Ovary (tissue), 7 donors: ENCODE measurements at regions not wholly inside any gene's neighbourhood (a gene's known extent, or its start where the extent isn't known, plus 50 kb on each side); places are given as distances from the start of the nearest gene placed in this dataset.

Experiments
- DNase-seq, 5 donors: peaks; one replicate each; pipeline ENCODE4 v3.0.0-alpha.2; 2019 to 2020
- H3K27ac ChIP-seq, 2 donors: fragments of 200-600 bp; one replicate each; pipeline versions ENCODE4 v1.5.1 to v1.8.0; 2019 to 2022
- H3K27me3 ChIP-seq: fragments of 200-600 bp; one replicate; pipeline ENCODE4 v1.8.0; 2022
- H3K36me3 ChIP-seq: fragments of 200-600 bp; sonication (generic); one replicate; pipeline ENCODE4 v1.5.1; 2019
- H3K4me1 ChIP-seq: one replicate; pipeline ENCODE4 v1.8.1; 2013; ENCODE audit warnings: mild to moderate bottlenecking, moderate library complexity; ENCODE audit not compliant: insufficient read depth
- H3K4me3 ChIP-seq: fragments of 200-600 bp; sonication (generic); one replicate; pipeline ENCODE4 v1.5.1; 2017
- H3K9me3 ChIP-seq, 2 donors: fragments of 200-600 bp in 1 of 2; sonication (generic) in 1 of 2; one replicate each; pipeline versions ENCODE4 v1.5.1 to v1.8.1; 2013 to 2019; ENCODE audit warnings: mild to moderate bottlenecking in 1 of 2, moderate library complexity in 1 of 2
- EP300 ChIP-seq: sonication (generic); formaldehyde crosslinking; IDR thresholded peaks from one replicate; pipeline ENCODE4 v1.6.1; 2017; ENCODE audit warnings: antibody characterized with exemption
- POLR2A ChIP-seq: fragments of 450-650 bp; IDR thresholded peaks from one replicate; pipeline ENCODE4 v1.6.1; 2017; ENCODE audit warnings: antibody characterized with exemption, mild to moderate bottlenecking, moderate library complexity
- WGBS, 3 donors: extraction: QIAGEN DNeasy Blood & Tissue Kit in 1 of 3; methylation state at CpG; one replicate each; pipeline versions ENCODE4 v1.1.5 to v1.1.7; 2013 to 2017; 5-methylcytosine and 5-hydroxymethylcytosine counted together
- intact Hi-C, 4 donors: fragments of 100-400 bp; cut with DNase I; formaldehyde crosslinking; loops; one replicate each; pipeline versions ENCODE4 v1.11.0 to v1.15.1; 2022 to 2023
- TF ChIP-seq, protein P1 (sequence below), 3 donors: fragments of 450-650 bp in 2 of 3; fragments of 200-600 bp in 1 of 3; IDR thresholded peaks; one replicate each; pipeline versions ENCODE4 v1.5.1 to v1.8.0; 2016 to 2022; ENCODE audit warnings: antibody characterized with exemption in 3 of 3, mild to moderate bottlenecking in 1 of 3
- donor health status: DM: no; HTN: no; CAD: no; lungs with moderate emphysema.
- donor health status: DM: no; HTN: no; CAD: no.
- donor health status: Bipolar disorder and iron deficiency.
- donor health status: DM: no; HTN: no; CAD: no.
- donor health status: DM: yes; HTN: yes; CAD: no.

DNA sequence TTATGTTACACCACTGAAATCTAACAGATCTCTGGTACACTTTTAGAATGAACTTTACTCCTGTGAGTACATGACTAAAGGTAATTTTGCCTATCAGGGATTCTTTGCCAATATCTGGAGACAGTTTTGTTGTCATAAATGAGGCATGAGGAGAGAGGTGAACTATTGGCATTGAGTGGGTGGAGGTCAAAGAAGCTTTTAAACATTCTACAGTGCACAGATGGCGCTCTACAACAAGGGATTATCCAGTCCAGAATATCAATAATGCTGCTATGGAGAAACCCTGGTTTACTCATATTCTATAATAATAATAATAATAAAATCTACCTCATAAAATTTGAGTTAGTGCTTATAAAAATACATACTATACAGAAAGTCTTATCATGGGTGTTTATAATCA lies 702.3 kb downstream of the SI start:
- intact Hi-C loops = no loop called here
- Histone ChIP-seq H3K27me3 (no peaks in the 10 kb centered on the region), H3K4me3 (no peak overlapping the region), H3K4me1 (no peaks in the 10 kb centered on the region), H3K36me3 (no peaks in the 10 kb centered on the region), H3K27ac (no peak overlapping the region), H3K9me3 (no peaks in the 10 kb centered on the region)
- DNase-seq = no peak
- 69 to 88% (median 86%) methylated on average over 1 of the region's 1 CpG for WGBS, 3 donors
- TF ChIP-seq, protein P1, sequence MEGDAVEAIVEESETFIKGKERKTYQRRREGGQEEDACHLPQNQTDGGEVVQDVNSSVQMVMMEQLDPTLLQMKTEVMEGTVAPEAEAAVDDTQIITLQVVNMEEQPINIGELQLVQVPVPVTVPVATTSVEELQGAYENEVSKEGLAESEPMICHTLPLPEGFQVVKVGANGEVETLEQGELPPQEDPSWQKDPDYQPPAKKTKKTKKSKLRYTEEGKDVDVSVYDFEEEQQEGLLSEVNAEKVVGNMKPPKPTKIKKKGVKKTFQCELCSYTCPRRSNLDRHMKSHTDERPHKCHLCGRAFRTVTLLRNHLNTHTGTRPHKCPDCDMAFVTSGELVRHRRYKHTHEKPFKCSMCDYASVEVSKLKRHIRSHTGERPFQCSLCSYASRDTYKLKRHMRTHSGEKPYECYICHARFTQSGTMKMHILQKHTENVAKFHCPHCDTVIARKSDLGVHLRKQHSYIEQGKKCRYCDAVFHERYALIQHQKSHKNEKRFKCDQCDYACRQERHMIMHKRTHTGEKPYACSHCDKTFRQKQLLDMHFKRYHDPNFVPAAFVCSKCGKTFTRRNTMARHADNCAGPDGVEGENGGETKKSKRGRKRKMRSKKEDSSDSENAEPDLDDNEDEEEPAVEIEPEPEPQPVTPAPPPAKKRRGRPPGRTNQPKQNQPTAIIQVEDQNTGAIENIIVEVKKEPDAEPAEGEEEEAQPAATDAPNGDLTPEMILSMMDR (IDR thresholded peaks at IDR 0.05) = no peak
- TF ChIP-seq EP300 (no peak), POLR2A (no peak)

DNA sequence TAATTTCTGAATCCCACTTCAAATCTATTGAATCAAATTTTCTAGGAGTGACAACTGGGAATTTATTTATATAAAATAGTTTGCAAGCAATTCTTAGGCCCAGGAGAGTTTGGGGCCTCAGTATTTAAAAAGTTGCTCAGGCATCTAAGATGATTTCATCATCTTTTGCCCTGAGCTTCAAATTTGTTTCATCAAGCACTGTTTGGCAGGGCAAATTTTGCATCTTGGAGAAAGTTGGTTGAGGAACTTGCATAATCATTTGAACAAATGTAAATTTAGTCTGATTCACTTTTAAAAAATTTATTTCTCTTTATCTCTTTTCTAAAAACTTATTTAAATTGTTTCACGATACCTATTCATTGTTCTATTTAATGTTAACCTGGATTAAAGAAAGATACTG lies 702.8 kb downstream of the SI start:
- DNase-seq = no peak
- no peak overlapping the region for H3K4me3 ChIP-seq
- TF ChIP-seq, protein P1 (IDR thresholded peaks at IDR 0.05) = no peak
- TF ChIP-seq EP300 (no peak), POLR2A (no peak)
- no peaks in the 10 kb centered on the region for H3K4me1 ChIP-seq
- H3K27ac ChIP-seq = no peak overlapping the region
- H3K9me3 ChIP-seq = no peaks in the 10 kb centered on the region
- intact Hi-C loops = no loop called here
- no peaks in the 10 kb centered on the region for H3K27me3 ChIP-seq
- H3K36me3 ChIP-seq = no peaks in the 10 kb centered on the region
- 35 to 83% (median 47%) methylated on average over 1 of the region's 1 CpG for WGBS, 3 donors

DNA sequence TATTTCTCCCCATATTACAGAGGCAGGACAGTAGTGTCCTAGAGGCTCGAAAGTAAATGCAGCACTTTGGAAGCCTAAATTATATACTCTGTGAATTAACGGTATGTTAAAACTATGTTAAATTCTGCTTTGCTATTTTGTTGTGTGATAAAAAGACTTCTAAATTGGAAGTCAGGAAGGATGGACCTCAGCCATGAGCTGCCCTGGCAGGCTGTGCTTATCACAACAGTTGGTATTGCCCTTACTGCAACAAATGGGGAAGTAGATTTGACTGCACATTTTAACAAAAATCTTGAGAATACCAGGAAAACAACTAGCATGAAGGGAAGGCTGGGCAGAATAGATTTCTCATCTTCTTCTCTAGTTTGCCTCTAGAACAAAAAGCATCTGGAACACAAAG lies 706.6 kb downstream of the SI start:
- H3K4me3 ChIP-seq = no peak overlapping the region
- DNase-seq = no peak
- no peaks in the 10 kb centered on the region for H3K36me3 ChIP-seq
- 66 to 90% (median 76%) methylated on average over 2 of the region's 2 CpGs for WGBS, 3 donors
- no peaks in the 10 kb centered on the region for H3K27me3 ChIP-seq
- H3K9me3 ChIP-seq = no peaks in the 10 kb centered on the region
- H3K4me1 ChIP-seq = no peaks in the 10 kb centered on the region
- no peak for TF ChIP-seq POLR2A
- TF ChIP-seq EP300 = no peak
- intact Hi-C loops = no loop called here
- H3K27ac ChIP-seq = no peak overlapping the region

DNA sequence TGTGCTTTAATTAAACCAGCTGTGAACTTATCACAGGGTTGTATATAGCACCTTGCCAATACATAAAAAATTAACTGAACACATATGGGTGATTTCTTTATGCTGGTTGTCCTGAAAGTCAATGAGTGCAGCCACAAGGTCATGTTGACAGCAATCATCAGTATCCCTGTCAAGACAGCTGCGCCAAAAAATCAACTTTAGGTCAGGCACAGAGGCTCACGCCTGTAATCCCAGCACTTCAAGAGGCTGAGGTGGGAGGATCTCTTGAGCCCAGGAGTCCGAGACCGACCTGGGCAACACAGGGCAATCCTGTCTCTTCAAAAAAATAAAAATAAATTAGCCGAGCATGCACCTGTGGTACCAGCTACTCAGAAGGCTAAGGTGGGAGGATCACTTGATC lies 707.3 kb downstream of the SI start:
- Histone ChIP-seq H3K9me3 (no peaks in the 10 kb centered on the region), H3K4me1 (no peaks in the 10 kb centered on the region), H3K27ac (no peak overlapping the region), H3K4me3 (no peak overlapping the region), H3K36me3 (no peaks in the 10 kb centered on the region), H3K27me3 (no peaks in the 10 kb centered on the region)
- TF ChIP-seq POLR2A (no peak), EP300 (no peak)
- TF ChIP-seq, protein P1 (IDR thresholded peaks at IDR 0.05) = no peak
- intact Hi-C loops = no loop called here
- no peak for DNase-seq
- 57 to 69% (median 60%) methylated on average over 5 of the region's 5 CpGs for WGBS, 3 donors

DNA sequence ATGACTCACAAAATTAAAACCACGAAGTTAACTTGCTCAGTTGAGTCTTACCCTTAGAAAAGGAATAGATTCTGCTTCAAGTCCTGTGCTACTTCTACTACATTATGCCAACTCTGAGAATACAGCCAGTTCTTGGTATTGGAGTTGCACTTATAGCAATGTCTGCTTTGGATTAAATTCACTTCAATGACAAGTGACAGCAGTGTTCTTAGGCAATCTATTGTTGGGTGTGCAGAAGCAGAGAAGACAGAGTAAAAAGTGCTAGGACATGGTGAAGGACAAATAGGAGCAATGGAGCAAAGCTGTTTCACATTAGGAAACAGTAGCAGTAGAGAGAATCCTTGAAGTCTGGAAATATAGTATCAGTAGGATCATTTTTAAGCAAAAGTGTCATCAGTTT lies 713.1 kb downstream of the SI start:
- Histone ChIP-seq H3K36me3 (no peaks in the 10 kb centered on the region), H3K27me3 (no peaks in the 10 kb centered on the region), H3K27ac (no peak overlapping the region), H3K4me1 (no peaks in the 10 kb centered on the region), H3K4me3 (no peak overlapping the region), H3K9me3 (no peaks in the 10 kb centered on the region)
- TF ChIP-seq POLR2A (no peak), EP300 (no peak)
- TF ChIP-seq, protein P1 (IDR thresholded peaks at IDR 0.05) = no peak
- 69 to 77% (median 73%) methylated on average over 1 of the region's 1 CpG for WGBS, 3 donors
- intact Hi-C loops = no loop called here
- no peak for DNase-seq
